HCT116 (cell line): ENCODE measurements at regions not wholly inside any gene's neighbourhood (a gene's known extent, or its start where the extent isn't known, plus 50 kb on each side); places are given as distances from the start of the nearest gene placed in this dataset.

Experiments
- ATAC-seq: fragments of 200-7000 bp; cut with Tn5 transposase; 2 replicates; pipeline ENCODE4 v1.9.1; 2020; ENCODE audit warnings: mild to moderate bottlenecking, moderate library complexity
- BruUV-seq: library from RNA; stranded (reverse); fragments of 400-500 nt; replicated peaks from 2 replicates; lab custom pipeline; 2021; lab: Mats Ljungman, UMichigan
- CTCF ChIA-PET: fragments of 300-600 bp; sonication (Branson Sonifier 250); formaldehyde crosslinking; loops from one replicate; lab custom pipeline; 2021; ENCODE audit warnings: antibody characterized with exemption; lab: Charles Lee
- POLR2A ChIA-PET: fragments of 300-600, 350-600 bp; sonication (Branson Sonifier 250); formaldehyde crosslinking; loops from one replicate; lab custom pipeline; 2021; ENCODE audit warnings: antibody characterized with exemption; lab: Charles Lee
- RAD21 ChIA-PET, 2 experiments: fragments of 300-600 bp; sonication (Branson Sonifier 250); formaldehyde crosslinking; loops; one replicate each; lab custom pipeline; 2023; ENCODE audit warnings: low total read pairs in 2 of 2; ENCODE audit not compliant: uncharacterized antibody in 2 of 2, unreplicated experiment in 2 of 2, low non-redundant PET in 1 of 2; lab: Charles Lee
- DNase-seq: peaks from one replicate; pipeline ENCODE4 v3.0.0-alpha.2; 2010; ENCODE audit warnings: low read depth, low spot score
- H2AFZ ChIP-seq: fragments of 200-600 bp; shearing (Covaris generic), sonication (generic); 2 replicates; pipeline ENCODE4 v1.6.1; 2017; ENCODE audit warnings: low read depth, mixed run types, mixed read lengths, antibody characterized with exemption, low read length; ENCODE audit not compliant: poor library complexity, severe bottlenecking
- H3K27ac ChIP-seq: 2 replicates; pipeline ENCODE4 v1.5.1; 2012; ENCODE audit warnings: low read depth, low read length
- H3K27me3 ChIP-seq: fragments of 200-600 bp; sonication (generic); 2 replicates; pipeline ENCODE4 v1.6.1; 2016; ENCODE audit warnings: mixed run types, low read length, mixed read lengths; ENCODE audit not compliant: insufficient read depth
- H3K36me3 ChIP-seq, 2 experiments: fragments of 200-500 bp in 1 of 2; fragments of 200-600 bp in 1 of 2; sonication (Bioruptor generic) in 1 of 2; sonication (generic) in 1 of 2; 2 replicates each; pipeline versions ENCODE4 v1.5.1 to v1.6.1; 2014 to 2016; ENCODE audit warnings: low read length in 2 of 2, inconsistent platforms in 1 of 2, mixed read lengths in 1 of 2, mixed run types in 1 of 2; ENCODE audit not compliant: insufficient read depth in 2 of 2, control insufficient read depth in 1 of 2
- H3K4me1 ChIP-seq, 2 experiments: fragments of 200-600 bp in 1 of 2; sonication (generic) in 1 of 2; 2 replicates each; pipeline versions ENCODE4 v1.5.1 to v1.6.1; 2012 to 2017; ENCODE audit warnings: low read length in 2 of 2, inconsistent platforms in 1 of 2, mild to moderate bottlenecking in 1 of 2, mixed read lengths in 1 of 2, mixed run types in 1 of 2, moderate library complexity in 1 of 2; ENCODE audit not compliant: insufficient read depth in 2 of 2, control insufficient read depth in 1 of 2
- H3K4me2 ChIP-seq: fragments of 200-600 bp; sonication (generic); 2 replicates; pipeline ENCODE4 v1.6.1; 2017; ENCODE audit warnings: mixed run types, low read length, mixed read lengths
- H3K4me3 ChIP-seq, 2 experiments: fragments of 200-600 bp in 1 of 2; sonication (generic) in 1 of 2; replicated peaks in 1 of 2; 2 replicates each; pipeline ENCODE4 v1.5.1; 2011 to 2016; ENCODE audit warnings: low read length in 2 of 2, control low read depth in 1 of 2, low read depth in 1 of 2, mild to moderate bottlenecking in 1 of 2, mixed read lengths in 1 of 2, mixed run types in 1 of 2
- H3K79me2 ChIP-seq: fragments of 200-600 bp; sonication (generic); 2 replicates; pipeline ENCODE4 v1.6.1; 2017; ENCODE audit warnings: mild to moderate bottlenecking, mixed run types, low read length, moderate library complexity, mixed read lengths; ENCODE audit not compliant: insufficient read depth
- H3K9ac ChIP-seq: fragments of 200-600 bp; sonication (generic); 2 replicates; pipeline ENCODE4 v1.6.1; 2016; ENCODE audit warnings: low read length, mixed read lengths
- H3K9me2 ChIP-seq: fragments of 200-600 bp; sonication (generic), shearing (Covaris generic); 2 replicates; pipeline ENCODE4 v1.6.1; 2017; ENCODE audit warnings: mixed run types, mild to moderate bottlenecking, moderate library complexity; ENCODE audit not compliant: insufficient read depth
- H3K9me3 ChIP-seq, 2 experiments: fragments of 200-500 bp in 1 of 2; fragments of 200-600 bp in 1 of 2; sonication (Bioruptor generic) in 1 of 2; sonication (generic) in 1 of 2; 2 replicates each; pipeline ENCODE4 v1.6.1; 2014 to 2017; ENCODE audit warnings: low read length in 2 of 2, mixed read lengths in 2 of 2, inconsistent platforms in 1 of 2, low read depth in 1 of 2, mild to moderate bottlenecking in 1 of 2, mixed run types in 1 of 2, moderate library complexity in 1 of 2; ENCODE audit not compliant: control insufficient read depth in 1 of 2, insufficient read depth in 1 of 2
- H4K20me1 ChIP-seq: fragments of 200-600 bp; sonication (generic), shearing (Covaris generic); 2 replicates; pipeline ENCODE4 v1.6.1; 2017; ENCODE audit warnings: mixed run types, mild to moderate bottlenecking, moderate library complexity; ENCODE audit not compliant: insufficient read depth
- CEBPB ChIP-seq: IDR thresholded peaks from 2 replicates; pipeline ENCODE4 v1.6.1; 2012; ENCODE audit warnings: low read depth
- EGR1 ChIP-seq: IDR thresholded peaks from 2 replicates; pipeline ENCODE4 v1.6.1; 2012; ENCODE audit warnings: low read depth
- ELF1 ChIP-seq: IDR thresholded peaks from 2 replicates; pipeline ENCODE4 v1.6.1; 2012; ENCODE audit warnings: low read depth, borderline replicate concordance
- EZH2 ChIP-seq: fragments of 200-600 bp; sonication (generic); IDR thresholded peaks from 2 replicates; pipeline ENCODE4 v1.6.1; 2017; ENCODE audit warnings: antibody characterized with exemption, mixed run types
- EZH2phosphoT487 ChIP-seq: fragments of 200-600 bp; IDR thresholded peaks from 2 replicates; pipeline ENCODE4 v1.6.1; 2018; ENCODE audit warnings: antibody characterized with exemption, borderline replicate concordance
- FOSL1 ChIP-seq: IDR thresholded peaks from 2 replicates; pipeline ENCODE4 v1.6.1; 2012; ENCODE audit warnings: low read depth
- POLR2A ChIP-seq: IDR thresholded peaks from 2 replicates; pipeline ENCODE4 v1.7.0; 2011; ENCODE audit warnings: borderline replicate concordance; ENCODE audit not compliant: insufficient read depth, insufficient read length; ENCODE audit errors: extremely low read depth
- POLR2AphosphoS5 ChIP-seq: IDR thresholded peaks from 2 replicates; pipeline ENCODE4 v1.6.1; 2011; ENCODE audit warnings: mild to moderate bottlenecking, low read depth, low read length, moderate library complexity
- RAD21 ChIP-seq: IDR thresholded peaks from 2 replicates; pipeline ENCODE4 v1.6.1; 2012; ENCODE audit warnings: low read depth, mild to moderate bottlenecking
- SIN3A ChIP-seq: IDR thresholded peaks from 2 replicates; pipeline ENCODE4 v1.6.1; 2012; ENCODE audit warnings: low read depth
- SP1 ChIP-seq: IDR thresholded peaks from 2 replicates; pipeline ENCODE4 v1.6.1; 2012; ENCODE audit warnings: low read depth
- SRF ChIP-seq: IDR thresholded peaks from 2 replicates; pipeline ENCODE4 v1.6.1; 2012; ENCODE audit warnings: low read depth
- TCF7L2 ChIP-seq: IDR thresholded peaks from 2 replicates; pipeline ENCODE4 v1.7.0; 2011; ENCODE audit warnings: borderline replicate concordance, inconsistent platforms; ENCODE audit not compliant: insufficient read depth, insufficient read length; ENCODE audit errors: extremely low read depth
- YY1 ChIP-seq: IDR thresholded peaks from 2 replicates; pipeline ENCODE4 v1.6.1; 2011; ENCODE audit warnings: low read length, low read depth, moderate library complexity, mild to moderate bottlenecking; ENCODE audit not compliant: insufficient replicate concordance; ENCODE audit errors: extremely low read depth
- intact Hi-C: fragments of 100-400 bp; cut with micrococcal nuclease; formaldehyde crosslinking; loops from 2 replicates; pipeline ENCODE4 v1.10.0; 2022
- TF ChIP-seq, protein P1 (sequence below): IDR thresholded peaks from 2 replicates; pipeline ENCODE4 v1.6.1; 2012; ENCODE audit warnings: low read depth
- TF ChIP-seq, protein P2 (sequence below): IDR thresholded peaks from 2 replicates; pipeline ENCODE4 v1.6.1; 2012
- TF ChIP-seq, protein P3 (sequence below), 3 experiments: fragments of 200-600 bp in 1 of 3; sonication (generic) in 1 of 3; IDR thresholded peaks in 2 of 3; conservative IDR thresholded peaks in 1 of 3; 2 replicates each; pipeline ENCODE4 v1.5.1; 2012 to 2017; ENCODE audit warnings: low read depth in 2 of 3, low read length in 2 of 3, antibody characterized with exemption in 1 of 3, borderline replicate concordance in 1 of 3, control low read depth in 1 of 3, mild to moderate bottlenecking in 1 of 3, mixed read lengths in 1 of 3, mixed run types in 1 of 3, moderate library complexity in 1 of 3; ENCODE audit not compliant: insufficient read depth in 1 of 3
- TF ChIP-seq, protein P4 (sequence below): IDR thresholded peaks from 2 replicates; pipeline ENCODE4 v1.6.1; 2012

DNA sequence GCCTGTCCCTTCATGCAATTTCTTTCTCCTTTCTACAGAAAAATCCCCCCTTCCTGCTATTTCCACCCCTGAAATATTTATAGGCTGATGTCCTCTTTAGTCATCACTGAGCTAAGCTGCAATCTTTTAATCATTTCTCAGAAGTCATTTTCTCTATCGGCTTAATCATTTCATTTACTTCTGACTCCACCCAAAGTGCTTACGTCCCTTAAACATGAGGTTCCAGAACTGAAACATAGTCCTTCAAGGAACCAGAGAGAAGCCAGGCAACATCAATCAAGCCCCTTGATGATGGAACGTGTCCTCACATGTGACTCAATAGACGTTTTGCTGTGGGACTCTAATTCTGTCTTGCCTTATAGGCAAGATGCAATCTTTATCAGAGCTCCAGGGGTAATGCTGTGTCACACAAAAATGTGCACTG is 148.7 kb upstream of the KRR1 start (continued):
- peak; percentile 62 for TF ChIP-seq YY1
- TF ChIP-seq FOSL1 = peak; percentile 90
- TF ChIP-seq, all 23 proteins: peak for 16

DNA sequence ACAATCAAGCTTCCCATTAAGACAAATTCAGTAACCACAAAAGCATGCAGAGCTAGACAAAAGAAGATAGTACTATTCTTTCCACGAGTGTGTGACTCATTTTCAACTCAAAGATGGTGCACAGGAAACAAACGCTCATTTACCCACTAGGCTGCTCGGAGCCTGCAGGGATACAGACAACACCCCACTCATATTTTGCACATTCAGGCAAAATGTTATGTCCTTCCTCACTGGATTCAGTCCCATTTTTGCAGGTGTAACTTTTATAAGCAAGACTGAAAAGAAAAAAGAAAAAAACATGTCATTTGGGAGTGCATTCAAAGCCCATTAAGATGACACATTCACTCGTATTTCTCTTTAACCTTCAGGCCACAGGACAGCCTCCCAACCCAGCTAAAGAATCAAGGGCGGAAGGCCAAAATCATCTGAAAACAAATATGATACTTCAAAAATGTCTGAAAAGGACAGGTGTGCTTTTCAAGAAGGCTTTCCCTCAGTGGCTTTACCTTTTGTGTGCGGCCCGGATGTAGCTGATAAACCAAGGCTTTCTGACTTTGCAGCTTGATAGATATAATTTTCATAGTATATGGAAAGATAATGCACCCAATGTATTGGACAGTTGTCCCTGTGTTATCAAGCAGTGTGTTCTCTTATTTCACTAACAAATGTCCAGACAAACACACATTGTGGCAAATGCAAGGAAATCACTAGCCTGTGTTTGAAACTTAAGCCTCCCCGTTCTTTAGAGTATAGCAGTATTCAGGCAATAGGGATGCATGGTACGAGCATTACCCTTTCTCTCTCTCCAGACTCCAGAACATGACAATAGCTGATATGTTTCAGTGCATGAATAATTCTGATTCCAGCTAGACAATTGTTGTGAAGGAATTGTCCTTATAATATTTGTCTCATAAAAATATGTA is 147.8 kb upstream of the KRR1 start:
- ChIA-PET CTCF (no interaction called here), RAD21 (interaction anchor here (0.5 to 1.5 kb wide), 5 partner anchors 18 to 88 kb away, joined by 3 to 8 read pairs (median 5); no protein-coding TSS in a partner anchor), POLR2A (interaction anchor here (0.6 to 12.3 kb wide), 32 partner anchors 8 to 796 kb away, joined by 3 to 271 read pairs (median 4); partner anchors contain the start of genes BBS10 and PHLDA1)
- H3K9me3 ChIP-seq = no peaks in the 10 kb centered on the region
- no peaks in the 10 kb centered on the region for H3K9me2 ChIP-seq
- no peaks in the 10 kb centered on the region for H3K27me3 ChIP-seq
- H2AFZ ChIP-seq = no peak overlapping the region
- intact Hi-C loops = loop anchor here (1.0 to 10.0 kb wide), 4 partner anchors 46 to 368 kb away; no protein-coding TSS in a partner anchor
- no peaks in the 10 kb centered on the region for H3K79me2 ChIP-seq
- BruUV-seq = TSS peak; percentile 59
- DNase-seq (peak; percentile 85), ATAC-seq (peak; percentile 48)
- peaks cover 77 to 97% of the 10 kb centered on the region in 2 experiments for H3K4me1 ChIP-seq
- H3K9ac ChIP-seq = peak overlapping the region; percentile 64
- peak overlapping the region; percentile 99 for H3K27ac ChIP-seq
- H4K20me1 ChIP-seq = no peaks in the 10 kb centered on the region
- 0 out of 4 replicates have a peak, but pooled peaks cover 0 to 3% of the 10 kb centered on the region in 2 experiments for H3K36me3 ChIP-seq
- H3K4me3 ChIP-seq = no peak overlapping the region
- H3K4me2 ChIP-seq = peak overlapping the region; percentile 56
- TF ChIP-seq SP1 = peak; percentile 89
- no peak; the same call in none of the 2 replicates for TF ChIP-seq CEBPB
- TF ChIP-seq, protein P1, sequence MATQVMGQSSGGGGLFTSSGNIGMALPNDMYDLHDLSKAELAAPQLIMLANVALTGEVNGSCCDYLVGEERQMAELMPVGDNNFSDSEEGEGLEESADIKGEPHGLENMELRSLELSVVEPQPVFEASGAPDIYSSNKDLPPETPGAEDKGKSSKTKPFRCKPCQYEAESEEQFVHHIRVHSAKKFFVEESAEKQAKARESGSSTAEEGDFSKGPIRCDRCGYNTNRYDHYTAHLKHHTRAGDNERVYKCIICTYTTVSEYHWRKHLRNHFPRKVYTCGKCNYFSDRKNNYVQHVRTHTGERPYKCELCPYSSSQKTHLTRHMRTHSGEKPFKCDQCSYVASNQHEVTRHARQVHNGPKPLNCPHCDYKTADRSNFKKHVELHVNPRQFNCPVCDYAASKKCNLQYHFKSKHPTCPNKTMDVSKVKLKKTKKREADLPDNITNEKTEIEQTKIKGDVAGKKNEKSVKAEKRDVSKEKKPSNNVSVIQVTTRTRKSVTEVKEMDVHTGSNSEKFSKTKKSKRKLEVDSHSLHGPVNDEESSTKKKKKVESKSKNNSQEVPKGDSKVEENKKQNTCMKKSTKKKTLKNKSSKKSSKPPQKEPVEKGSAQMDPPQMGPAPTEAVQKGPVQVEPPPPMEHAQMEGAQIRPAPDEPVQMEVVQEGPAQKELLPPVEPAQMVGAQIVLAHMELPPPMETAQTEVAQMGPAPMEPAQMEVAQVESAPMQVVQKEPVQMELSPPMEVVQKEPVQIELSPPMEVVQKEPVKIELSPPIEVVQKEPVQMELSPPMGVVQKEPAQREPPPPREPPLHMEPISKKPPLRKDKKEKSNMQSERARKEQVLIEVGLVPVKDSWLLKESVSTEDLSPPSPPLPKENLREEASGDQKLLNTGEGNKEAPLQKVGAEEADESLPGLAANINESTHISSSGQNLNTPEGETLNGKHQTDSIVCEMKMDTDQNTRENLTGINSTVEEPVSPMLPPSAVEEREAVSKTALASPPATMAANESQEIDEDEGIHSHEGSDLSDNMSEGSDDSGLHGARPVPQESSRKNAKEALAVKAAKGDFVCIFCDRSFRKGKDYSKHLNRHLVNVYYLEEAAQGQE = no peak
- 0 out of 2 replicates have a peak, but pooled peaks have one; percentile 16 for TF ChIP-seq RAD21
- TF ChIP-seq EGR1 = no peak
- TF ChIP-seq SIN3A = no peak; the same call in 1 of the 2 replicates
- TF ChIP-seq, protein P2, sequence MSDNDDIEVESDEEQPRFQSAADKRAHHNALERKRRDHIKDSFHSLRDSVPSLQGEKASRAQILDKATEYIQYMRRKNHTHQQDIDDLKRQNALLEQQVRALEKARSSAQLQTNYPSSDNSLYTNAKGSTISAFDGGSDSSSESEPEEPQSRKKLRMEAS = peak; percentile 66
- TF ChIP-seq, protein P3, sequence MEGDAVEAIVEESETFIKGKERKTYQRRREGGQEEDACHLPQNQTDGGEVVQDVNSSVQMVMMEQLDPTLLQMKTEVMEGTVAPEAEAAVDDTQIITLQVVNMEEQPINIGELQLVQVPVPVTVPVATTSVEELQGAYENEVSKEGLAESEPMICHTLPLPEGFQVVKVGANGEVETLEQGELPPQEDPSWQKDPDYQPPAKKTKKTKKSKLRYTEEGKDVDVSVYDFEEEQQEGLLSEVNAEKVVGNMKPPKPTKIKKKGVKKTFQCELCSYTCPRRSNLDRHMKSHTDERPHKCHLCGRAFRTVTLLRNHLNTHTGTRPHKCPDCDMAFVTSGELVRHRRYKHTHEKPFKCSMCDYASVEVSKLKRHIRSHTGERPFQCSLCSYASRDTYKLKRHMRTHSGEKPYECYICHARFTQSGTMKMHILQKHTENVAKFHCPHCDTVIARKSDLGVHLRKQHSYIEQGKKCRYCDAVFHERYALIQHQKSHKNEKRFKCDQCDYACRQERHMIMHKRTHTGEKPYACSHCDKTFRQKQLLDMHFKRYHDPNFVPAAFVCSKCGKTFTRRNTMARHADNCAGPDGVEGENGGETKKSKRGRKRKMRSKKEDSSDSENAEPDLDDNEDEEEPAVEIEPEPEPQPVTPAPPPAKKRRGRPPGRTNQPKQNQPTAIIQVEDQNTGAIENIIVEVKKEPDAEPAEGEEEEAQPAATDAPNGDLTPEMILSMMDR (IDR thresholded peaks at IDR 0.05 in 2 of 3, conservative IDR thresholded peaks at IDR 0.05 in 1 of 3; ENCODE audit: borderline replicate concordance in 1 of 3, insufficient read depth in 1 of 3, low read depth in 2 of 3, low read length in 2 of 3) = no peak
- peak; percentile 42 for TF ChIP-seq TCF7L2
- TF ChIP-seq, protein P4, sequence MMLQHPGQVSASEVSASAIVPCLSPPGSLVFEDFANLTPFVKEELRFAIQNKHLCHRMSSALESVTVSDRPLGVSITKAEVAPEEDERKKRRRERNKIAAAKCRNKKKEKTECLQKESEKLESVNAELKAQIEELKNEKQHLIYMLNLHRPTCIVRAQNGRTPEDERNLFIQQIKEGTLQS = no peak
- no peak for TF ChIP-seq EZH2
- TF ChIP-seq SRF = peak; percentile 63; the same call in 1 of the 2 replicates
- no peak for TF ChIP-seq ELF1
- TF ChIP-seq YY1 = peak; percentile 74
- TF ChIP-seq EZH2phosphoT487 = no peak
- TF ChIP-seq POLR2A = no peak
- peak; percentile 73 for TF ChIP-seq POLR2AphosphoS5
